ENCODE measurements at regions not wholly inside any gene's neighbourhood (a gene's known extent, or its start where the extent isn't known, plus 50 kb on each side); places are given as distances from the start of the nearest gene placed in this dataset.

DNA sequence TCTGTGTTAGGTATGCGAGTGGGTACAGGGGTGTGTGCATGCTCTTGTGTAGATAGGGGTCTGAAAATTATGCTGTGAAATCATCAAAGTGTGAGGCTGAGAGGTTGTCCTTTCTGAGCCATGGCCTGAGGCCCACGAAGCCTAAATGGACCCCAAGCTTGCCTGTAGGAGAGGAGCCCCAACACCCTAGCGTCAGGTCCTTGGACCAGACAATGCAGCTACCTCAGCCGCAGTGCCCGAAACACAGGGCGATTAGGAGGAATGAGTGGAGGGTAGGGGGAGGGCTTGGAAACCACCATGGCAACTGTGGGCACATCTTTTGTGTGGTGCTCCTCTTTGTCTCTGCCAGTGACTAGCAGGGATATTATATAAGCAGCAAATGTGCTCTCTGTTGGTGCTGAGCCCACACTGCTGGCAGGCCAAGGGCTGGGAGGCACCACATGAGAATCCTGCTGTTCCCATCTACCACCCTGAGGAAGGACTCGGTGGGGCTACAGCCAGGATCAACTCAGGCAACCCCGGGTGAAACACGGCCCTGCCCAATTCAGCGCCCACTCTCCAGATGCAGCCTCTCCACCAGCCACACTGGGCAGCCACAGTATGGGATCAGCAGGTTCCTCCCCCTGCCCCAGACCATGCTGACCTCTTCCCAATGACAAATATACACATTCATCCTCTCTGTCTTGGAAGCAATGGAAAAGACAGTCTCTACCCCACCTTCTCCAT lies 84.6 kb upstream of the FSTL4 start:
- no peak for DNase-seq (ENCODE audit: low spot score)

DNA sequence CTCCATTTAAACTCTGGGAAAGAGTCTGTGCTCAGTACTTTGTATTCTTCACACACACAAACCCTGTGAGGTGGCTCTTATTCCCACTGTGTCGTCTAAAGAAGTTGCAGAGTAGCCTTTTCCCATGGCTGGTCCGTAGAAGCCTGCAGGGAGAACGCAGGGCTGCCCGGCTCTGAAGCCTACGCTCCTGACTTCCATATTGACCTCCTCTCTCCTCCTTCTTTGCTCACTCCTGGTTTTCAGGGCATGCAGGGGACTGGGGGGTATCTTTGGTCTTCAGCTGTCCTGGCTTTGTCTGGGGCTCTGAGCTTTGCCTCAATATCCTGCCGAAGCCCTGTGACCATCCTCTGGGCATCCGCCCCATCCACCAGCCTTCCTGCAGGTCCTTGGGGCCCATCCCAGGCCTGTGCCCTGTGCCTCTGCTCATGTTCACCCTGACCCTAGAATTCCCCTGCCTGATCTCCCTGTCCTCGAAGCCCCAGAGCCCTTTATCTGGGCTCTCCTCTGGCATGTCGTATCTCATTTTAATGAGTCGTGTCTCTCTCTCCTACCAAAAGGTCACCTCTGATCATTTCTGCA lies 83.8 kb upstream of the FSTL4 start:
- no peak for DNase-seq (ENCODE audit: low spot score)

DNA sequence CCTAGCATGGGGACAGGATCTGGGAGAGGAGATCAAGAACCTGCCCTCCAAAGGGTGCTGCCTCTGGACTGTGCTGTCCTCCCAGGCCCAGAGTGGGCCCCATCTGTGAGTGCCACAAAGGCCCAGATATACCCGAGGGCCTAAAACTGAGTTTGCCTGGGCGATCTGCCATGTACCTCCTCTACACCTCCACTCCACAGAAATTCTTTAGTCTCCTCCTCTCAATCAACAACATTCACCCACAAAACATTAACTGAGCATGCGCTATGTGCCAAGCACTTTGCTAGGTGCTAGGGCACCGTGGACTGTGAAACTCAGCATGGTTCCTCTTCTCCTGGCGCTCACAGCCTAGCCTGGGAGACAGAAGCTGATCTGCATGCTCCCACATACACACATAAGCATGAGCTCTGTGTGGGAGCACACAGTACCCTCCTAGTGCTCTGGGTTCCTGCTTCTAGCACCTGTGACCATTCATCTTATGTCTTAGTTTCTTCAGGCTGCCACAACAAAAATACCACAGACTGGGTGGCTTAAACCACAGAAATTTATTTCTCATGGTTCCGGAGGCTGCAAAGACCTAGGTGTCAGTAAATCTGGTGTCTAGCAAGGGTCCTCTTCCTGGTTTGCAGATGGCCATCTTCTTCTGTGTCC lies 82.0 kb upstream of the FSTL4 start:
- no peak for DNase-seq (ENCODE audit: low spot score)

DNA sequence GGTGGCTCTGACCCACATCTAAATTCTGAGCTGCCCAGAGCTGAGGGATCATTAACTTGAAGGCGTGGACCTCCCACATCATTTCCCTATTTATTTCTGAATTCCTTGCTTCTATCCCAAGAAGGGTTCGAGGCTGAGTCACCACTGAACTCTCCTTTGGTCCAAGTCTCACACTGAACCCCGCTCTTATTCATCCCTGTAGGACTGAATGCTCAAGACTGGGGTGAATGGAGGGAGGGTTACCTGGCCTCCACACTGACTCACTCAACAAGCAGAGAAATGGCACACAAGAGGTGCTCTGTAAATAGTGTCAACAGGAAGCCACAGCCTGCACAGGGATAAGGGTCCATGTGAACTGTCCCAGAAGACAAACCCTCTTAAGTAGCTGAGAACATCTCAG lies 79.1 kb upstream of the FSTL4 start:
- peak; percentile 28 for DNase-seq (ENCODE audit: low spot score)

DNA sequence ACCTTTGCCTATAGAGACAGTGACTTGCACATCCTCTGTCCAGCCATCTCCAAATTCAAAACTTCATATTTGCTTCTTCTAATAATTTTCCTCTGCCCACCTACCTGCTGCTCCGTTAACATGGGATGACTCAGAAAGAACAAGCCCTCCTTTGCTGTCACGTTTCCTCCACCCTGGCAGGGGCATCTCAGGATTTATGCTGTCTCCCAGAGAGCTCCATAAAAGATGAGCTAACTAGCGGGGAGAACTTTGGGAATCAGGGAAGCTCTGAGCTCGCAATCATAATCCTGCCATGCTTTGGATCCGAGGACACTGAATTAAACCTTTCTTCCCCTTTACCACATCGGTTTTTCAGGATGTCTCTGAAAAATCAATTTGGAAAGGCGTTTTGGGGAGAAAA lies 78.4 kb upstream of the FSTL4 start:
- no peak for DNase-seq (ENCODE audit: low spot score)

DNA sequence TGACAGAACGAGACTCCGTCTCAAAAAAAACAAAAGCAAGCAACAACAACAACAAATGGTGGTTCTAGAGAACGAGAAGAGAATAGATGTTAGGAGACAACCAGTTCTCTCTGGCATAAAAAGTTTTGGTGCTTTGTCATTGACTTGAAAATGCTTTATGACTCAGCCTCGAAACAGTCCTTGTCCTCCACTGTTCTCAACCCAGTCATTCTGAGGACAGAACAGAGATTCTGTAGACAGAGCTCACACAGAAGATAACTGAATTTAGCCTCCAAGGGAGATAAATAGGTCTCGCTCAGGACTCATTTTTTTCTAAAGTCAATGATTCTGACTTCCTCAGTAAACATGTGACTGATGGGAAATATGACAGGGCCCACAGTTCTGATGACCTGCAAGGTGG lies 76.0 kb upstream of the FSTL4 start:
- DNase-seq (ENCODE audit: low spot score): no peak

DNA sequence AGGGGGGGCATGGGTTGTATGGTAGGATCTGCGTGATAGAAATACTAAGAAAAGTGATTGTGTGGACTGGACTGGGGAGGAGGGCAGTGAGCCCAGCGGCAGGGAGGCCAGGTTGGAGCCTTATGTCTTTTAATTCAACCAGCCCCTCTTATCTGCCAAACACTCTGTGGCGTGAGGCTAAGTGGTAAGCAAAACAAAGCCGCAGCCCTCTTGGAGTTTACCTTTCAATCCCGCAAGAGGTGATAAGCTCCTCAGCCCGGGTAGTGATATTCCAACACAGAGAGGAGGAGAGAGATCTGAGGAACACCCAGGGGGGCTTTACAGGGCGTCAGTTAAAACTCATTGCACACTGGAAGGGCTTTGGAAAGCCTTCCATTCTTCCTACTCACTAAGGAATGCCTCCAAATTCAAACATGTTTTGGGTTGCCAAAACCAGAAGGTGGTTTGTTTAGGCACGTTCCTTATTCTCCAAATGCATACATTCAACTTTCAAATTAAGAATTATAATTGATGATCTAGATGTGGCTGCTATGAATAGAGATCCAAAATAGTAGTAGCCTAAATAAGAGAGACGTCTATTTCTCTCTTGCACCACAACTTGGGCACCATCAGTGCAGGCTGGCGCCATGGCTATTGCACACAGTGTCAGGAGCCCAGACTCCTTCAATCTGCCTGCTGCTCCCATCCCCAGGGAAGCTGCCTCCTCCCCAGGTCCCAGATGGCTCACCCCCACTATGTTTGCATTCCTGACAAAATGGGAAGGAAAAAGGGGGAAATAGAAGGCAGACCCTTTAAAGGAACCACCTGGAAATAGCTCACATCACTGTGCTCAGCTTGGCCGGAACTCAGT lies 75.1 kb upstream of the FSTL4 start:
- DNase-seq (ENCODE audit: low spot score): no peak

DNA sequence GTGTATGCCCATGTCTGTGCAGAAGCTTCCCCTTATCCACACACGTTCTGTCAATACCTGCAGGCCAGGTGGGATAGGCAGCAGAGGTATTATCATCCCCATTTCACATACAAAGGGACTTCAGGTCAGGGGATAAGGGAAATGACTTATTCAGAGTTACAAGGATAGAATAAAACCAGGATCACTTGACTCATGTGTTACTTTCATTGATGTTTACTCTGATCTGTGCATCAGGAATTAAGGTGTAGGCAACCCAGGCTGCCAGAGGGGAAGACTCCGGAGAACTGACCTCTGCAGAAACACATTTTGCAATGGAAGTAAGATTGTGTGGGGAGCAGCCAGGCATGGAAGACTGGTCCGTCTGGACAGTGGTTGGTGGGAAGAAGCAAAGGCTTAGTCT lies 74.2 kb upstream of the FSTL4 start:
- DNase-seq (ENCODE audit: low spot score): no peak

DNA sequence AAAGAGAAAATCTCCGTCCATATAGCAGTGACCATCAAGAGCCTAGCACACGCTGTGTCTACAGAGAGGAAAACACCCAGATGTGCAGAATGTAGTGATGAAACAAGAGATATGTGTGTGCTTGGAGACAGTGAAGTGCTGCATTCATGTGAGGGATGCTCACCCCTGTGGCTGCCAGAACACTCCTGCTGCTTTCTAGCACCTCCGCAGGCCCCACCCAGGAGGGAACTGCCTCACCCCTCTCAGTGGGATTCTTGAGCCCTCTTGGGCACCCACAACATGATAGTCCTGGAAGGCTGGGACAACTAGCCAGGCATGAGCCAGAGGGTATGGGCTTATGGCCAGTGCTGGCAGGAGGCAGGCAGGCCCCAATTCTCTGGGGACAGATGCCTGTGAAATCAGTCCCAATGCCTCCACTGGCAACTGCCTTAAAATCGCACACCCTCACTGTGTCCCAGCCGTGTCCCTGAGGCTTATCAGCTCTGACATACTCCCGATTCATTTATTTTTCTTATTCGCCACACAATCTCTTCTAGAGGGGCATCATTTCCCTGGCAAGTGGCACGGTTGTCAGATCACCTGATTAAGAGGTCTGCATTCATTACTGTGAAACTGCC lies 73.2 kb upstream of the FSTL4 start:
- DNase-seq (ENCODE audit: low spot score): peak; percentile 79

DNA sequence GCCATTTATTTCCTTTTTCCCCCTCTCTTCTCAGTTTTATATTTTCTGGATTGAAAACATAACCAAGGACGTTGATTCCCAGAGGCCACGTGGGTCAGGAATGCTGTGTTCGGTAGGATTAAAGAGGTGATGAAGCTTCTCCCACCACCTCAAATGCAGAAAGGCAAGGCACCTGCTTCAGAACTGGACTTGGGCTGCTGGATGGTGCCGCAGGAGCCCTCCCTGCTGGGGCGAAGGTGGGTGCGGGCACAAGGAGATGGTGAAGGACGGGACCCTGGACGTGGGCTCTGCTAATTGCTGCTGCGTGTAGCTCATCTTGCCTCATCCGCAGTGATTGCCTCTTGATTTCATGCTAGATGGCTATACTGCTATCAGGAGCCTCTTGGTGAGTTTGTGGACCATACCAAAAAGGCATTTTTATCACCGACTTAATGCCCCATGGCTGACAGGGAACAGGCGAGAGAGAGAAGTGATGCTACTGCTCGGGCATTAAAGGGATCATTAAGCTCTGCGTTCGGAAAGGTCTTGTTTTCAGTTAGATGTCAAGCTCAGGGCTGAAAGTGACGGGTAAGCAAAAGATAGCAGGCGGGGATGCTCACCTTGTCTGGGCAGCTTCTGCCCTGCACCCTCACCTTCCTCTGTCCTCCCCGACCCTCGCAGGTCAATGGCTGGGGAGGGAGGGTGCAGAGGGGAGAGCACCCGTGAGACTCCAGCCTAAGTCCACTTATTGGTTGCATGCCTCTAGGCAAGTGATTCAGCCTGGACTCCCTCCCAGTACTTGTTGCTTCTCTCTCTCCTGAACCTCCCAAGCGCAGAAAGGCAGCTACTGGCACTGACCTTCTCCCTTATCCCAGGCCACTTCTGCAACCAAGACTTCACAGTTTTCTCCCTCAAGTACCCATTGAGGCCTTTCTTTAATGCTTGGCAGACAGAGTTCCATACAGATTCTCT lies 71.6 kb upstream of the FSTL4 start:
- DNase-seq (ENCODE audit: low spot score): peak; percentile 71

DNA sequence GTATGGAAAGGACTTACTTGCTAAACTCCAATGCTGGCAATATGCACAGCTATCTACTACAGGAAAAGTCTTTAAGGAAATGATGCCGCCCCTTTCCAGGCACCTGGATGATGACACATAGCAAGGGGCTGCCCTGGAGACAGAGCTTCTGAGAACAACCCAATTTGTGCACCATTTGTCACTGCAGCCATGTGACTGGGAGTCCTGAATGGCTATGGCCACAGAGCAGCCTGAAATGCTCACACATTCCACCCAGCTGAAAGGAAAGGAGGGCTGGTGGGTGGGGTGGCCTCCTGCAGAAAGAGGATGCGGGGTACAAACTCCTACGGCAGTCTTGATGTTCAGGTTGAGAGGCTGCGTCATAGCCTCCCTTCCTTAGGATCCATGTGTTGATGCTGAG lies 70.1 kb upstream of the FSTL4 start:
- DNase-seq (ENCODE audit: low spot score): peak; percentile 33

DNA sequence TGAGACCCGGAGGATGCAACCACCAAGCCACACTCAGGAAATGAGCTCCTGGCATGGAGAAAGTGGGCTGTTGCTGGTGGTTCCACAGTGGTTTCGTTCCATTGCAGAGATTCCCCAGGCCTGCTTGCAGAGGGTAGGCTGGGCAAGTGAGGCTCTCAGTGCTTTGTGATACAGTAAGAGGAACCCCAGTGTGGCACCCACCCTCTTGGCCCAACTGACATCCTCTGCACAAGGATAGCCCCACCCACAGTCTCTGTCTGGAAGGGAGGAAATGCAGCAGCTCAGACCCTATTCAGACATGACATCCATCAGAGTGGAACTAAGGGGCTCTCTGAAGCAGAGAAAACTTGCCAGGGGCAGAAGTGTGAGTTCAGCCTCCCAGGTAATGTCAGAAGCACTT lies 69.6 kb upstream of the FSTL4 start:
- peak; percentile 20 for DNase-seq (ENCODE audit: low spot score)

DNA sequence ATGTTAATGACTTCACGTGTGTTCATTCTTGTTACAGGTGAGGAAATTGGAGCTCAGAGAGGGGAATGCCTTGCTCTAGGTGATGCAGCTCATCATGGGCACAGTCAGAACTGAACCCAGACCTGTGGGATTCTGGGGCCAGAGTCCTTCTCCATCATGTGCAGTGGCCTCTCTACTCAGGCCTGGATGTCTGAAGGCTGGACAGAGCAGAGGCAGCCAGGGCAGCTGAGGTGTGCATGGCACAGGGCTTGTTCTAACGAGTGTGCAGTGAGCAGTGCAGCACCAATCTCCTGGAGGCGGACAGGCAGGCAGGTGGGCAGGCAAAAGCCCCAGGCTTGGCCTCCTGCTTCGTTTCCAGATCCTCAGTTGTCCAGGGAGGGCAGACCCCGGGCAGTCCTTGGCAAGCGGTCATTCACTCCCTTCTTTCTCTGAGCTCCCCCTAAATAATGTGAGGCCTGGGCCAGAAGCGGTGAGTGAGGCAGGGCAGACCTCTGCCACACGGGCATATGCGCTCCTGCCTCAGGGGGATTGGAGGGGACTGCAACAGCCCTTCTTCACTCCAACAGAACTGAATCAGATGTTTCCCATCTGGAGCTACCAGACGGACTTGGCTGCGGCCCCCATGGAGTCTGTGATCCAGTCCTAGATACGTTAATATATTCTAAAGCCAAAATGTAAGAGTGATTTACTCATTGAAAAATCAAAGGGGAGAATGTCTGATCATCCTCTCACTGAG lies 68.7 kb upstream of the FSTL4 start:
- no peak for DNase-seq (ENCODE audit: low spot score)

DNA sequence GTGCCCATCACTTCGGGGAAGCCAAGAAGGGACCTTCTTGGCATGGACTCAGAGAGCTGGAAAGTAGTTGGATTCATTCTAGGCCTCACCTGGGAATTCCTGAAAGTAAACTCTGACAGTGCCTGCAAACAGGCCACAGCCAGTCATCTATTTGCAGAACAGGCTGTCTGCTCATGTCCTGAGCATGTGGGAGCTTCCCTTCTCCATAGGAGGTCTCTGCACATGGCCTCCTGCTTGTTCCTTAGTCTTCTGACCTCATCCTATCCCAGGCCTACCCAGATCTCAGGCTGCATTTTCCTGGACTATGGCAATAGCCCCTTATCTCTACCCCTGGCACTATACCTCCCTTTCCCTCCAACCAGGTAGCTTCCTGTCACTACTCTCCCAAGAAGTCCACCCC lies 67.2 kb upstream of the FSTL4 start:
- no peak for DNase-seq (ENCODE audit: low spot score)

DNA sequence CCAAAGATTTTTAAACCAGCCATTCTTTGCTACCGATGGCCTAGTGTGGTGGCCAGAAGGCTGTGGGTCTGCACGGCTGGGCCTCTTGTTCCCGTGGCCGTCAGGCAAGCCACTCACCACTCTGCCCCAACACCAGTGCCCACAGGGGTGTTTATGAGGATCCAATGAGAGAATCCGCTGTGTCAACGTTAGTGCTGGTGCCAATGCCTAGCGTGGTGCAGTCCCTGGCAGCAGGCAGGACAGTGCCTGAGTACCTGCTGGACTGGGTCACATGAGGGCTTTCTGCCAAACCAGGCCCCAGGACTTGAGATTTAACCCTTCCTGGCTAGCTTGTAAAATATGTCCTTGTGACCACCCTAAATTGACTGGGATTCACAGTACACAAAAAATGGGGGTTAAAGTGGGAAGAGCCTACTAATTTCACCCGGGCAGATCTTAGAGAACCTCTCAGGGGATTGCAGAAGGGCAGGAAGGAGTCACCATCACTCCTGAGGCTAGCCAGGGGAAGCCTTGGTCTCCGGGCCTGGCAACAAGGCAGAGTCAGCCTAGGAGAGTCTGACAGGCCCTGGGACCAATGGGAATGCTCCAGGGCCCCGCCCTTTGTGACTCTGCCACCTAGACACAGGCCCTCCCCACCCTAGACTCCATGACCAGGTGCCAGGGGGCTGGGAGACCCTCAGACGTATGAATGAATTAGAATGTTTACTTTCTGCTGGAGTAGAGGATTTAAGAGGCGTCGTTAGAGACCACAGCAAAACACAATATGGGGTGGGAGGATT lies 63.2 kb upstream of the FSTL4 start:
- no peak for DNase-seq (ENCODE audit: low spot score)

DNA sequence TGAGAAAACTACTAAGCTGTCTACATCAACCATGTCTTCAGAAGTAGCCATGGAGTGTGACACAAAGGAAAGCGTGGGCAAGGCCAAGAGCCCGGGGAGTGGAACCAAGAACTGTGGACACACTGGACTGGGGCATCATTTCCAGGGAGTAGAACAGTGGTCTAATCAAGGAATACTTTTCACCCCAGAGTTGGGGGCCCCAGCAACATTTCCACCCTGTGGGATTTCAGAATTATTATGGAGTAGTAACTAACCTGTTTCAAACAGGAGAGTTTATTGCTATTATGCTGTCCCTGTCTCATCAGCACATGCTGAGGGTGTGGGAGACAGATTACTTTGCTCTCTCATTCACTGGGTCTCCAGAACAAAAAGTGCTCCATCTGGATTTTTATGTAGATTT lies 58.0 kb upstream of the FSTL4 start:
- DNase-seq (ENCODE audit: low spot score): no peak

DNA sequence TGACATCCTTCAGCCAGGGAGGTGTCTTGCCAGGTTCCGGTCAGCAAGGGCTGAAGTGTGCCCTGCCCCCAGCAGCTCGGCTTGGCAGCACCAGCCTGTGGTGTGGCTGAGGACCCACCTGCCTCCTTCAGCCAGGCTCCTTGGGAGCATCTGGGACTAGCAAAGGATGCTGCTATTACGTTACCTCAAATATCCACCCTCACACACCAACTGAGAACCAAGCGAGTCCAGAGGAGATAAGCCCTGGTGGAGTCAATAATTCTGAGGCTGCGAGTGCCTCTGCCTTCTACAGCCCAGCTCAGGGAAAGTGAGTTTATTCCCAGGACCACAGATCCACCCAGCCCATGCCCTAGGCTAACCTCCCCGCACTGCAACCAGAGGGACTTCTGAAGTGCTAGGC lies 57.1 kb upstream of the FSTL4 start:
- DNase-seq (ENCODE audit: low spot score): no peak

DNA sequence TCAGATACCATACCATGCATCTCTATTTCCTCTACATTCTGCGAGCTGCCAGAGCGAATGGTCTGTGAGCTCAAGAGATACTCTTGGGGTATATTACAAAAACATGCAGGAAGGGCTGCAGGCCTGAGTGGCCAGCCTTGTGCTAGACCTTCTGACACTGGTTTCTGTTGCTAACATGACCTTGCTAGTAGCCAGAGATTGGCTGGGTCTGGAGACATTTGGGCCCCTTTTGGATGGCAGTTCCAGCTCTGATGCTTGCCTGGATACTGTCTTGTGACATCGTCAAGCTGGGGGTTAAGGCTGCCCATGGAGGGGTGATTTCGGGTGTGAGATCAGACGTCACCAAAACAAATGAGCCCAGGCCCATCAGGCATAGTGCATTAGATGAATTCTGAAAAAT lies 56.1 kb upstream of the FSTL4 start:
- DNase-seq (ENCODE audit: low spot score): no peak

DNA sequence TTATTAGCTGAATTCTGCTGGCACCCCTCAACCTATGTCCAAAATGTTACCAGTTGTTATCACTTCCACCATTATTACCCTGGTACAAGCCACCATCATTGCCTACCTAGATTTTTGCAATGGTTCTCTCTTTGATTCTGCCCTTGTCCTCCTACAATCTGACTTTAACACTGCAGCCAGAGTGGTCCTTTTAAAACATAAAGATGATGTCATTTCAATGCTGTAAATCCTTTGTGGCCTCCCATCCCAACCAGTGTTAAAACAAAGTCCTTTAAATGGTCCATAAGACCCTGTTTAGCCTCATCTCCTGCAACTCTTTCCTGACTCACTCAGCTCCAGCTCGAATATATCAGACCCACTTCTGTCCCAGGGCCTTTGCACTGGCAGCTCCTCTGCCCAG lies 54.9 kb upstream of the FSTL4 start:
- DNase-seq (ENCODE audit: low spot score): no peak

All from mesenteric fat pad (tissue), 1 donor.